ENCODE measurements at regions not wholly inside any gene's neighbourhood (a gene's known extent, or its start where the extent isn't known, plus 50 kb on each side); places are given as distances from the start of the nearest gene placed in this dataset.
A peak's percentile ranks its signal among the peaks of the same experiment; 100 is the strongest.
"Not testable (repeated sequence)": the region's sequence is repeated elsewhere in the genome, so short reads cannot be mapped to it uniquely, and the experiment has no call there.

DNA sequence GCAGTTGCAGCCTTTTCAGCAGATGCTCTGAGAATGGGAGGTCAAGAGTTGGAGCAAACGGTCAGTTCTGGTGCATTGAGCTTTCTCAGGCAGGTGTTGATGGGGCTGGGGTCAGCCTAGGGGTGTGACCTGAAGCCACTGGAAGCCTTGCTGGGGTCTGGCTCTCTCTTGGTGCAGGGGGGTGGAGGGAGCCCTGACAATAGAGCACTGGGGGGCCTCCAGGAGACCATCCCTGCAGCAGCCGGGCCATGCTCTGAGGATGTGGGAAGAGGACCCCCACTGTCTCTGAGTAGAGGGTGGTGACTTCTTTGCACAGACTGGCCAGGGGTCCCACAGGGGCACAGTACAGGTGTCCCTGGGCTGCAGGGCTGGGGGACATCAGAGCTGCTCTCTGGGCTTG is 528.8 kb downstream of the GOLGA6L6 start:
- H3K9me2 ChIP-seq (replicated peaks; ENCODE audit: low read length); DNase-seq; BruUV-seq (replicated peaks); H4K20me1 ChIP-seq (ENCODE audit: low read length); H3K9me3 ChIP-seq (ENCODE audit: low read length); POLR2A ChIA-PET (ENCODE audit: unreplicated experiment); H2AFZ ChIP-seq (ENCODE audit: low read length); ATAC-seq; H3K27ac ChIP-seq (ENCODE audit: low read length); H3F3A ChIP-seq (ENCODE audit: low read length, unreplicated experiment); H3K79me2 ChIP-seq (ENCODE audit: low read length); H3K4me3 ChIP-seq (ENCODE audit: low read length); CTCF ChIA-PET; H3K4me1 ChIP-seq (ENCODE audit: insufficient read depth, low read length); H3K9ac ChIP-seq (ENCODE audit: low read length); H3K36me3 ChIP-seq (ENCODE audit: low read depth, low read length); H3K4me2 ChIP-seq (ENCODE audit: low read length); intact Hi-C loops (cut with micrococcal nuclease); H3K27me3 ChIP-seq (ENCODE audit: low read length): not testable (repeated sequence)

DNA sequence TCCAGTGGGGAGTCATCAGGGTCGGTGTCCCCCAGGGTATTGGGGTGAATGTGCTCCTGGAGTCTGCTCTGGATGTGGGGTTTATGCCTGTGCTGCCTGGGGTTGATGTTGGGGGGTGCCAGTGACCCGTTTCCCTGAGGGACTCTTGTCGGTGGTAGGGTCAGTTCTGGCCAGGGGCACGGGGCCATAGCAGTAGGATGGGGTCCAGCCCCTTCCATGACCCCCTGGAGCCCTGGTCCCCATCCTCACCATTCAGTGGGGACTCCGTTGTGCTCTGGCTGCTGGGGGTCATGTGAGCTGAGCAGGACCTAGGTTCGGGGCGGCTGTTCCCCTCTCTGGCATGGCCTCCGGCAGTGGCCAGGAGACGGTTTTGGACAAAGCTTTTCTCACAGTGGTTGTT is 530.8 kb downstream of the GOLGA6L6 start:
- BruUV-seq (replicated peaks); H3K9ac ChIP-seq (ENCODE audit: low read length); CTCF ChIA-PET; POLR2A ChIA-PET (ENCODE audit: unreplicated experiment); H3K9me3 ChIP-seq (ENCODE audit: low read length); H3K79me2 ChIP-seq (ENCODE audit: low read length); ATAC-seq; H3K27ac ChIP-seq (ENCODE audit: low read length); DNase-seq; H2AFZ ChIP-seq (ENCODE audit: low read length); H3F3A ChIP-seq (ENCODE audit: low read length, unreplicated experiment); intact Hi-C loops (cut with micrococcal nuclease); H3K4me3 ChIP-seq (ENCODE audit: low read length); H3K4me1 ChIP-seq (ENCODE audit: insufficient read depth, low read length); H4K20me1 ChIP-seq (ENCODE audit: low read length); H3K27me3 ChIP-seq (ENCODE audit: low read length); H3K36me3 ChIP-seq (ENCODE audit: low read depth, low read length); H3K9me2 ChIP-seq (replicated peaks; ENCODE audit: low read length); H3K4me2 ChIP-seq (ENCODE audit: low read length): not testable (repeated sequence)

DNA sequence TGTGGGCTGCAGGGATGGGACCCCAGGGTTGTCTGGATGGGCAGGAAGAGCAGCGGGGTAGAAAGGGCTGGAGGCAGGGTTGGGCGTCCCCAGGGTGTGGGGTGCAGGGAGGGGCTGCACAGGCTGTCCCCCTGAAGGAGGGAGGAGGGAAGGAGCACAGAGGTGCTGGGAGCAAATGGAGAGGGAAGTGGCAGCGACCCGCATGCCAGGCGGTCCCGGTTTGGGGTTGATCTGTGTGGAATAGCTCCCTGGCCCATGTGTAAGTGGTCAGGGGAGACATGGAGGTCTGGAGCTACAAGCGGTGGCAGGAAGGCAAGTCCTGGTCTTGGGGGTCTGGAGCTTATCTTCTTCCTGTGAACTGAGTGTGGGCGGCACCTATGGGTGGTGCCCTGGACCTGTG is 532.0 kb downstream of the GOLGA6L6 start:
- DNase-seq; H2AFZ ChIP-seq (ENCODE audit: low read length); CTCF ChIA-PET; POLR2A ChIA-PET (ENCODE audit: unreplicated experiment); H3K27ac ChIP-seq (ENCODE audit: low read length); H4K20me1 ChIP-seq (ENCODE audit: low read length); H3K79me2 ChIP-seq (ENCODE audit: low read length); H3K9me2 ChIP-seq (replicated peaks; ENCODE audit: low read length); H3K4me2 ChIP-seq (ENCODE audit: low read length); ATAC-seq; H3K4me3 ChIP-seq (ENCODE audit: low read length); intact Hi-C loops (cut with micrococcal nuclease); H3K9ac ChIP-seq (ENCODE audit: low read length); BruUV-seq (replicated peaks); H3K9me3 ChIP-seq (ENCODE audit: low read length); H3K27me3 ChIP-seq (ENCODE audit: low read length); H3F3A ChIP-seq (ENCODE audit: low read length, unreplicated experiment); H3K36me3 ChIP-seq (ENCODE audit: low read depth, low read length); H3K4me1 ChIP-seq (ENCODE audit: insufficient read depth, low read length): not testable (repeated sequence)

DNA sequence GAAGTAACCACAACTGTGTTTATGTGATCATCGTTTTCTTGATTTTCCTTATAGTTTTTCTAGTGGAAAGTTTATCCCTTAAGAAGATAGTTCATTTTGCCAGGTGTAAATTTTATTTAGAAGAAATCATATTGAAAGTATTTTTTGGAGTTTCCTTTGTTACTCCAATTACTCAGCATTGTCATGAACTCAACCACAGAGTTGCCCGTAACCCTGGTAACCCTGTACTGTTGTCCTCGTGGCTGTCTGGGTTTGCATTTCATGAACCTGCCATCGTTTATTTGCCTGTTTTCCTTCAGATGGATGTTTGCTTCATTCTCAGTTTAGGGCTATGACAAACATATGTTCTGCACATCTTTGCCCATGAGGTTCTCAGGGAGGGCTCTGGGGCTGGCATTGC is 534.3 kb downstream of the GOLGA6L6 start:
- not testable (repeated sequence) for H2AFZ ChIP-seq (ENCODE audit: low read length)

DNA sequence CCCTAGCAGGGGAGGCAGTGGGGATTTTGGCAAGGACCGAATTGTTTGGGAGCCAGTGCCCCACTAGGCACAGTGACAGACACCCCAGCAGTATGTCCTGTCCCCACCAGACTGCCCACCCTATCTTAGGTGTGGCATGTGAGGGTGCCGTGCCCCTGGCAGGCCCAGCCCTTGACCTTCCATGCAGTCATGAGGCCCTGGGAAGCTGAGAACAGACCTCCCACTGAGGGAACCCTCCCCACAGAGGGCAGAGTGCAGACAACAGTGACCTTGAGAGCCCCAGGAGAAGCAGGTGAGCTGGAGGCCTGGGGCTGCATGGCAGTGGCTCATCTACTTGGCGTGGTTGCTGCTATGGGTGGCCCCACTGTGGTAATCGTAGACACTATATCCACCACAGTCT is 538.1 kb downstream of the GOLGA6L6 start:
- ATAC-seq; POLR2A ChIA-PET (ENCODE audit: unreplicated experiment); H3K9ac ChIP-seq (ENCODE audit: low read length): not testable (repeated sequence)

More for the DNA sequence above, 534.3 kb downstream of the GOLGA6L6 start:
- H3K4me1 ChIP-seq (ENCODE audit: insufficient read depth, low read length); CTCF ChIA-PET; H3K9me3 ChIP-seq (ENCODE audit: low read length); H3K79me2 ChIP-seq (ENCODE audit: low read length); H3K27me3 ChIP-seq (ENCODE audit: low read length); H3K9ac ChIP-seq (ENCODE audit: low read length); H3K36me3 ChIP-seq (ENCODE audit: low read depth, low read length); intact Hi-C loops (cut with micrococcal nuclease); POLR2A ChIA-PET (ENCODE audit: unreplicated experiment); BruUV-seq (replicated peaks); DNase-seq; H3K27ac ChIP-seq (ENCODE audit: low read length); H3K9me2 ChIP-seq (replicated peaks; ENCODE audit: low read length); H3F3A ChIP-seq (ENCODE audit: low read length, unreplicated experiment); H4K20me1 ChIP-seq (ENCODE audit: low read length); H3K4me3 ChIP-seq (ENCODE audit: low read length); ATAC-seq; H3K4me2 ChIP-seq (ENCODE audit: low read length): not testable (repeated sequence)

DNA sequence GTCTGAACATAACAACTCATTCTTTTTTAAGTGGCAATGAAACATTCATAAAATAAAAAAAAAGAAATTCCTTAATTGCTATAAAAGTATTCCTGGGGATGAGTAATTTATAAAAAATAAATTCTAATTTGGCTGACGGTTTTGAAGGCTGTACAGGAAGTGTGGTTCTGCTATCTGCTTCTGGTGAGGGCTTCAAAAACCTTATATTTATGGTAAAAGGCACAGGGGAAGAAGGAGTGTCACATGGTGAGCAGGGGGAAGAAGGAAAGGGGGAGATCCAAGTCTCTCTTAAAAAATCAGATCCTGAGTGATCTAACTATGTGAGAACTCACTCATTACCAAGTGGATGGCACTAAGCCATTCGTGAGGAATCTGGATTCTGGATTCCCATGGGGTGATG is 539.0 kb downstream of the GOLGA6L6 start:
- H3K4me2 ChIP-seq (ENCODE audit: low read length); H3K9ac ChIP-seq (ENCODE audit: low read length); BruUV-seq (replicated peaks); DNase-seq; H3K36me3 ChIP-seq (ENCODE audit: low read depth, low read length); H3K4me1 ChIP-seq (ENCODE audit: insufficient read depth, low read length); H3K9me2 ChIP-seq (replicated peaks; ENCODE audit: low read length); H3K27ac ChIP-seq (ENCODE audit: low read length); H2AFZ ChIP-seq (ENCODE audit: low read length); H3K9me3 ChIP-seq (ENCODE audit: low read length); H3K79me2 ChIP-seq (ENCODE audit: low read length); POLR2A ChIA-PET (ENCODE audit: unreplicated experiment); H3K27me3 ChIP-seq (ENCODE audit: low read length); H3K4me3 ChIP-seq (ENCODE audit: low read length); H3F3A ChIP-seq (ENCODE audit: low read length, unreplicated experiment); intact Hi-C loops (cut with micrococcal nuclease); CTCF ChIA-PET; H4K20me1 ChIP-seq (ENCODE audit: low read length): not testable (repeated sequence)
- peak; percentile 62; the same call in 1 of the 2 replicates for ATAC-seq

More for the DNA sequence above, 538.1 kb downstream of the GOLGA6L6 start:
- H2AFZ ChIP-seq (ENCODE audit: low read length); H3F3A ChIP-seq (ENCODE audit: low read length, unreplicated experiment); H3K79me2 ChIP-seq (ENCODE audit: low read length); H3K4me1 ChIP-seq (ENCODE audit: insufficient read depth, low read length); H3K4me3 ChIP-seq (ENCODE audit: low read length); H4K20me1 ChIP-seq (ENCODE audit: low read length); H3K27me3 ChIP-seq (ENCODE audit: low read length); H3K27ac ChIP-seq (ENCODE audit: low read length); H3K36me3 ChIP-seq (ENCODE audit: low read depth, low read length); intact Hi-C loops (cut with micrococcal nuclease); H3K4me2 ChIP-seq (ENCODE audit: low read length); DNase-seq; BruUV-seq (replicated peaks); H3K9me2 ChIP-seq (replicated peaks; ENCODE audit: low read length); H3K9me3 ChIP-seq (ENCODE audit: low read length); CTCF ChIA-PET: not testable (repeated sequence)

DNA sequence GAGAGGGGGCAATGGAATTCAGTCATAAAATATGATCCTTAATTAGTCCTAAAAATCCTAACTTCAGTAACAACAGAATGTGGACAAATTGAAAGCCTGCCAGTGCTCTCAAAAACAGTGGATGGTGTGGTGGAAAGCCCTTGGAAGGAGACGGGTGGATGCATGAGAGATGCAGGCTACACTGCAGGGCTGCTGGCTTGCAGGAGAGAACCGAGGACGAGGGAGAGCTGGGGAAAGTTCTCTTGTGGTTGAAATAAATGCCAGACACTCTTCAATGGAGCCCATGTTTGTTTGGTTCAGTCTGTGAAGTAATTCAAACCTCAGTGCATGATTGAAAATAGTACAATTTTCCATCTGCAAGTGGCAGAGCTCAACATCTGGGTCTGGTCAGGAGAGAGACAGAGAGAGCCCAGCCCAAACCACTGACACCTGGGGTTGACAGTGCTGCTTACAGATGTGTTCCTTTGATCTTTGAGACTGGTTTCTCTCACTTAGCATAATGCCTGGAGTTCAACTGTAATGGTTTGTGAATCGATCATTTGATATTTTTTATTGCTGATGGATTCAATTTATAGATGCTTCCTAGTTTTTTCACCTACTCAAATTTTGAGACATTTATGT is 544.9 kb downstream of the GOLGA6L6 start:
- H3F3A ChIP-seq (ENCODE audit: low read length, unreplicated experiment); H2AFZ ChIP-seq (ENCODE audit: low read length); H3K9me2 ChIP-seq (replicated peaks; ENCODE audit: low read length); ATAC-seq; H3K4me1 ChIP-seq (ENCODE audit: insufficient read depth, low read length); H3K4me3 ChIP-seq (ENCODE audit: low read length); H3K9ac ChIP-seq (ENCODE audit: low read length); H3K36me3 ChIP-seq (ENCODE audit: low read depth, low read length); CTCF ChIA-PET; BruUV-seq (replicated peaks); H3K27me3 ChIP-seq (ENCODE audit: low read length); H3K4me2 ChIP-seq (ENCODE audit: low read length); POLR2A ChIA-PET (ENCODE audit: unreplicated experiment); H3K9me3 ChIP-seq (ENCODE audit: low read length); DNase-seq; H3K79me2 ChIP-seq (ENCODE audit: low read length); H3K27ac ChIP-seq (ENCODE audit: low read length); H4K20me1 ChIP-seq (ENCODE audit: low read length); intact Hi-C loops (cut with micrococcal nuclease): not testable (repeated sequence)
